ENCODE measurements at regions not wholly inside any gene's neighbourhood (a gene's known extent, or its start where the extent isn't known, plus 50 kb on each side); places are given as distances from the start of the nearest gene placed in this dataset.
A peak's percentile ranks its signal among the peaks of the same experiment; 100 is the strongest.

DNA sequence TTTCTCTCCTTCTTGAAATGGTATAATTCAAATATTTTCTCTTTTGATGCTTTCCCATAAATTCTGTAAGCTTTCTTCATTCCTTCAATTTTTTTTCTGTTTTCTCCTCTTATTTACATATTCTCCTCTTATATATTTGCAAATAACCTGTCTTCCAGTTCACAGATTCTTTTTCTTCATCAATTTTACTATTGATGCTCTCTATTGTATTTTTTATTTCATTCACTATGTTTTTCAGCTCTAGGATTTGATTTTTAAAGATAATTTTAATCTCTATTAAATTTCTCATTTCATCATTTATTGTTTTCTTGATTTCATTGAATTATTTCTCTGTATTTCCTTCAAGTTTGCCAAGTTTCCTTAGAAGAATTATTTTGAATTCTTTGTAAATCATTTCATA, 54.0 kb upstream of the PRPS1L1 start:
- H3K9me3 ChIP-seq (ENCODE audit: control insufficient read depth in 4 of 4, insufficient read depth in 3 of 4, low read length in 3 of 4), result peaks cover 0 to 5% (median 0%) of the 10 kb centered on the region in 4 donors
- TF ChIP-seq, protein P1, sequence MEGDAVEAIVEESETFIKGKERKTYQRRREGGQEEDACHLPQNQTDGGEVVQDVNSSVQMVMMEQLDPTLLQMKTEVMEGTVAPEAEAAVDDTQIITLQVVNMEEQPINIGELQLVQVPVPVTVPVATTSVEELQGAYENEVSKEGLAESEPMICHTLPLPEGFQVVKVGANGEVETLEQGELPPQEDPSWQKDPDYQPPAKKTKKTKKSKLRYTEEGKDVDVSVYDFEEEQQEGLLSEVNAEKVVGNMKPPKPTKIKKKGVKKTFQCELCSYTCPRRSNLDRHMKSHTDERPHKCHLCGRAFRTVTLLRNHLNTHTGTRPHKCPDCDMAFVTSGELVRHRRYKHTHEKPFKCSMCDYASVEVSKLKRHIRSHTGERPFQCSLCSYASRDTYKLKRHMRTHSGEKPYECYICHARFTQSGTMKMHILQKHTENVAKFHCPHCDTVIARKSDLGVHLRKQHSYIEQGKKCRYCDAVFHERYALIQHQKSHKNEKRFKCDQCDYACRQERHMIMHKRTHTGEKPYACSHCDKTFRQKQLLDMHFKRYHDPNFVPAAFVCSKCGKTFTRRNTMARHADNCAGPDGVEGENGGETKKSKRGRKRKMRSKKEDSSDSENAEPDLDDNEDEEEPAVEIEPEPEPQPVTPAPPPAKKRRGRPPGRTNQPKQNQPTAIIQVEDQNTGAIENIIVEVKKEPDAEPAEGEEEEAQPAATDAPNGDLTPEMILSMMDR (IDR thresholded peaks at IDR 0.05; ENCODE audit: control extremely low read depth, extremely low read depth), result no peak
- H3K4me3 ChIP-seq, result no peak overlapping the region
- peaks cover 0 to 13% (median 8%) of the 10 kb centered on the region in 3 donors for H3K27me3 ChIP-seq (ENCODE audit: control insufficient read depth in 3 of 3, insufficient read depth in 3 of 3, low read length in 2 of 3)
- no peak for ATAC-seq (ENCODE audit: insufficient read depth, low FRiP score)
- H3K36me3 ChIP-seq (ENCODE audit: control insufficient read depth in 4 of 4, insufficient read depth in 4 of 4, low read length in 4 of 4), result no peaks in the 10 kb centered on the region
- DNase-seq, result no peak
- H3K4me1 ChIP-seq (ENCODE audit: control insufficient read depth in 5 of 5, insufficient read depth in 5 of 5, low read length in 5 of 5), result peaks cover 0 to 7% (median 0%) of the 10 kb centered on the region in 5 donors
- H3K27ac ChIP-seq (ENCODE audit: low read depth in 1 of 2, low read length in 1 of 2), result no peak overlapping the region
- H3K9ac ChIP-seq (ENCODE audit: insufficient read depth in 1 of 2, low read length in 2 of 2), result no peak overlapping the region

DNA sequence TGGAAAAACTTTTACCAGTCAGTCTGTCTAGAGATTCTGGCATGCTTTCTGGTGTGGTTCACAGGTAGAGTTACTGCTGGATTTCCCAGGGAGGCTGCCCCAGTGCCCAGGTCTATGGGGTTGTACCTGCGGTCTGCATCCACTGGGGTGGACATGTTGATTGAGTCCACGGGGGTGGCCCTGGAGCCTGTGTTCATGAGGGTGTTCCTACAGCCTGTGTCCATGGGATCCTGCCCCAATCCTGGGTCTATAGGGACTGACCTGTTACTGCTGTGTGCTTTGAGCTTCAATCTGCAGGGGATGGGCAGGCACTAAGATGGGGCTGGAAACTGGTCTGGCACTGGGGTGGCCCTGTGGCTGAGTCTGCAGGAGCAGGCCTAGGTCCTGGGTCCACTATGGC, 54.5 kb upstream of the PRPS1L1 start:
- Histone ChIP-seq H3K36me3 (ENCODE audit: control insufficient read depth in 4 of 4, insufficient read depth in 4 of 4, low read length in 4 of 4) (no peaks in the 10 kb centered on the region), H3K27me3 (ENCODE audit: control insufficient read depth in 3 of 3, insufficient read depth in 3 of 3, low read length in 2 of 3) (peaks cover 0 to 16% (median 11%) of the 10 kb centered on the region in 3 donors), H3K9me3 (ENCODE audit: control insufficient read depth in 4 of 4, insufficient read depth in 3 of 4, low read length in 3 of 4) (peaks cover 0 to 5% (median 0%) of the 10 kb centered on the region in 4 donors), H3K4me1 (ENCODE audit: control insufficient read depth in 5 of 5, insufficient read depth in 5 of 5, low read length in 5 of 5) (peaks cover 0 to 11% (median 0%) of the 10 kb centered on the region in 5 donors), H3K9ac (ENCODE audit: insufficient read depth in 1 of 2, low read length in 2 of 2) (no peak overlapping the region), H3K4me3 (no peak overlapping the region), H3K27ac (ENCODE audit: low read depth in 1 of 2, low read length in 1 of 2) (no peak overlapping the region)
- TF ChIP-seq, protein P1 (IDR thresholded peaks at IDR 0.05; ENCODE audit: control extremely low read depth, extremely low read depth), result no peak
- ATAC-seq (ENCODE audit: insufficient read depth, low FRiP score), result no peak
- 75 to 98% methylated on average over 2 of the region's 2 CpGs for WGBS, 2 donors
- no peak for DNase-seq

DNA sequence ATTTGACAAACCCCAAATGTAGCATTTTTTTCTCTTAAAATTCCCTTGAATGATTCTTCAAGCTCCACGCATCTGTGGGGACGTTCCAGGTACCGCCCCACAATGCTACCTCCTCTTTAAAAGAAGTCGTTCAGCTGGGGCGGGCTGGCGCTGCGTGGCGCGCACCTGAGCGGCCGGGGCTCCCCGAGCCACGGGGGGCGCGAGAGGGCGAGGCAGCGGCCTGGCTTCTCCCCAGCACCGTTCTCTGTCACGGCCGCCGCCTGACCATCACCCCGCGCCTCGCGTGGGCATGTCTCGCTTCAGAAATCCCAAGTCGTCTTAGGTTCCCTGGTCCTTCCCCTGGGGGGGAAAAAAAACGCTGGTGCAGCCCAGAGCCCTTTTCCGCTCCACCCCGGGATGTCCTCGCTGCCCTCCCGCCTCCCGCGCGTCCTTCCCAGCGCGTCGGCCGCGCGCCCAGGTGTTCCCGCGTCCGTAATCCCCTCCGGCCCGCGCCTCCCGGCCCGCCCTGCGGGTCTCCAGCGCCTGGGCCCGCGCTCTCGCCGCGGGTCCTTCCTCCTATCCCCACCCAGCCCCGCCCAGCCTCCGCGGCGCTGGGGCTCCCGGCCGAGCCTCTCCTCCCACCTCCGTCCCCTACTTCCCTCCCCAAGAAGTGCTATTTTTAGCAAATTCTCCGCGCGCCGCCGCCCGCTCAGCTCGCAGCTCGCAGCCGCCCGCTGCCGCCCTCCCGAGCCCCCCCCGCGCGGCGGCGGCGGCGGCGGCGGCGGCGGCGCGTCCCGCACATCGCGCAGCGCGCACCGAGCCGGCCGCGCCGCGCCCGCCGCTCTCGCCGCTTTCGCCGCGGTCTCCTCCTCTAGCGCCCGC, 58.7 kb upstream of the PRPS1L1 start:
- ATAC-seq (ENCODE audit: insufficient read depth, low FRiP score) (peak; percentile 54), DNase-seq (peak; percentile 17 to 40 (median 40))
- H3K4me3 ChIP-seq, result peak overlapping the region; percentile 47
- TF ChIP-seq, protein P1 (IDR thresholded peaks at IDR 0.05; ENCODE audit: control extremely low read depth, extremely low read depth), result no peak
- no peaks in the 10 kb centered on the region for H3K36me3 ChIP-seq (ENCODE audit: control insufficient read depth in 4 of 4, insufficient read depth in 4 of 4, low read length in 4 of 4)
- peaks cover 0 to 32% (median 32%) of the 10 kb centered on the region in 3 donors for H3K27me3 ChIP-seq (ENCODE audit: control insufficient read depth in 3 of 3, insufficient read depth in 3 of 3, low read length in 2 of 3)
- WGBS, 2 donors, result 1% methylated on average over 51 to 108 of the region's 108 CpGs
- peaks cover 0 to 5% (median 0%) of the 10 kb centered on the region in 4 donors for H3K9me3 ChIP-seq (ENCODE audit: control insufficient read depth in 4 of 4, insufficient read depth in 3 of 4, low read length in 3 of 4)
- H3K9ac ChIP-seq (ENCODE audit: insufficient read depth in 1 of 2, low read length in 2 of 2), result no peak overlapping the region
- H3K27ac ChIP-seq (ENCODE audit: low read depth in 1 of 2, low read length in 1 of 2), result peak overlapping the region in 1 of 2 donors; percentile 81
- peaks cover 0 to 15% (median 0%) of the 10 kb centered on the region in 5 donors for H3K4me1 ChIP-seq (ENCODE audit: control insufficient read depth in 5 of 5, insufficient read depth in 5 of 5, low read length in 5 of 5)

Measured in lung (tissue), 11 donors.